VCaP (cell line): ENCODE measurements at regions not wholly inside any gene's neighbourhood (a gene's known extent, or its start where the extent isn't known, plus 50 kb on each side); places are given as distances from the start of the nearest gene placed in this dataset.

Experiments
- H3K27ac ChIP-seq: fragments of 450-650 bp; 2 replicates; pipeline ENCODE4 v1.5.1; 2017
- TF ChIP-seq, protein P1 (sequence below): fragments of 450-650 bp; conservative IDR thresholded peaks from 2 replicates; pipeline ENCODE4 v1.5.1; 2017; ENCODE audit warnings: mild to moderate bottlenecking, moderate library complexity

DNA sequence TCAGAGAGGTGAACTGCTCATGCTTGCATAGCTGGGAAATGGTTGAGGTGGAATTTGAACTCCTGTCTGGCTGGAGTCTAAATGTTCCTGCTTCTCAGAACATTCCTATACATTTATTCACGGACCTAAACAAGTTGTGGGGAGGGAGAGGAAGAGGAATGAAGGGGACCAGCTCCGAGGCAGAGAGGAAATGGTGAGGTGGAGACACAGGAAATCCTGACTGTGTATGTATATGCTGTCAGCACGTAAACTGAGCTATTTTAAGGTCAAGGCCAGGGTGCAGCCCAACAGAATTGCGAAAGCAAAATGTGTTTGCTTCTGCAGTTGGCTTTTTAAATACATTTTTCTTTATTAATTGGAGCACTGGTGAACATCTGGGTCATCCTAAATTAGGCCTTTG lies 74.1 kb upstream of the POMGNT2 start:
- no peak overlapping the region for H3K27ac ChIP-seq
- TF ChIP-seq, protein P1, sequence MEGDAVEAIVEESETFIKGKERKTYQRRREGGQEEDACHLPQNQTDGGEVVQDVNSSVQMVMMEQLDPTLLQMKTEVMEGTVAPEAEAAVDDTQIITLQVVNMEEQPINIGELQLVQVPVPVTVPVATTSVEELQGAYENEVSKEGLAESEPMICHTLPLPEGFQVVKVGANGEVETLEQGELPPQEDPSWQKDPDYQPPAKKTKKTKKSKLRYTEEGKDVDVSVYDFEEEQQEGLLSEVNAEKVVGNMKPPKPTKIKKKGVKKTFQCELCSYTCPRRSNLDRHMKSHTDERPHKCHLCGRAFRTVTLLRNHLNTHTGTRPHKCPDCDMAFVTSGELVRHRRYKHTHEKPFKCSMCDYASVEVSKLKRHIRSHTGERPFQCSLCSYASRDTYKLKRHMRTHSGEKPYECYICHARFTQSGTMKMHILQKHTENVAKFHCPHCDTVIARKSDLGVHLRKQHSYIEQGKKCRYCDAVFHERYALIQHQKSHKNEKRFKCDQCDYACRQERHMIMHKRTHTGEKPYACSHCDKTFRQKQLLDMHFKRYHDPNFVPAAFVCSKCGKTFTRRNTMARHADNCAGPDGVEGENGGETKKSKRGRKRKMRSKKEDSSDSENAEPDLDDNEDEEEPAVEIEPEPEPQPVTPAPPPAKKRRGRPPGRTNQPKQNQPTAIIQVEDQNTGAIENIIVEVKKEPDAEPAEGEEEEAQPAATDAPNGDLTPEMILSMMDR, result no peak

DNA sequence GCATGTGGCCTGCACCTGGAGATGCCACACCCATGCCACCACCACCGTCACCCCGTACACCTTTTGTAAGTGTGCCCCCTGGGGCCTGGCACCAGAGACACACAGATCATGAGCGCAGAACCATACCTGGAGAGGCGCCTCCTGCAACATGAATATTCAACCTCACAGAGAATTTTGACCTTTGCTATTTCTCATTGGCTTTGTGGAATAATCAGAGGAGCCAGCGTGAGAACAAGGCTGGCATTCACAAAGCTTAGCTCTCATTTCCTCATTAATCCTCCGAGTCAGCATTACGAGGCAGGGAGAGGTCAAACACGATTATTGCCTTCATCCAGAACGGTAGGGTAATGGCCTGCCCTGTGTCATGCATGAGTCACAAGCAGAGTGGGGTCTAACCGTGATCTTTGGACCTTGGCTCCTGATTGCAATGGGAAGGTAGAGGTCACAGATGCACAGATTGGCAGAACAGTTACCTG lies 73.0 kb upstream of the POMGNT2 start:
- no peak overlapping the region for H3K27ac ChIP-seq
- TF ChIP-seq, protein P1, result no peak

DNA sequence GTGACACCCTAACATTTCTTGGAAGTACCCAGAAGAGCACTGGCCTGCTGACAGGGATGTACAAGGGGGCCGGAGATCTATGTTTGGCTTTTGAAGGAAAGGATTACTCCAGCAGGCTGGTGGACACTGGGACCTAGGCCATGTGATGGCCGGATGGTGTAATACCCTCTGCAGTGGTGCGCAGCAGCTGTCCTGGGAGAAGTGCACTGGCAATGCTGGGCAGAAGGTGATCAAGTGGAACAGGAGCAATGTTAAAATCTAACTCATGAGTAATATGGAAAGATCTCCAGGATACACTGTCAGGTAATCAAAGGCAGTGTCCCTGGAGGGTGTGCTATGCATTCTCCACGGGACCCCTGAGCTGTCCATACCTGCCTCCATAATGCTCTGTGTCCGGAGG lies 71.2 kb upstream of the POMGNT2 start:
- no peak overlapping the region for H3K27ac ChIP-seq
- TF ChIP-seq, protein P1, result no peak

DNA sequence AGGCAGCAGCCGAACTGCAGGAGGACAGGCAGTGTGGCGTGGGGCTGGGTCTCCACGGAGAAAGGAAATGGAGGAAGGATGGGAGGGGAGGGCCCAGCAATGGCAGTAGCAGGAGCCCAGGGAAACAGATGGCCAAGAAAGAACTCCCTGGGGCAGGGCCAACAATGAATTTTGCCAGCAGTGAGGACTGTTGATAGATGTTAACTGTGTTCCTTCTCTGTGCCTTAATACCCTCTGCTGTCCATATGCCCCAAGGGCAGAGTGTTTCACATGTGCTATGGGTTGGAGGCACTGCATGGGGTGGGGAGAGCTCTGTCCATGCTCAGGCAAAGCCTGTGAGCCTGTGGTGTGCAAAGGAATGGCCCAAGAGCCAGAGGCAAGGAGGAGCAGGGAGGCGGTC lies 70.8 kb upstream of the POMGNT2 start:
- TF ChIP-seq, protein P1, result no peak
- no peak overlapping the region for H3K27ac ChIP-seq

DNA sequence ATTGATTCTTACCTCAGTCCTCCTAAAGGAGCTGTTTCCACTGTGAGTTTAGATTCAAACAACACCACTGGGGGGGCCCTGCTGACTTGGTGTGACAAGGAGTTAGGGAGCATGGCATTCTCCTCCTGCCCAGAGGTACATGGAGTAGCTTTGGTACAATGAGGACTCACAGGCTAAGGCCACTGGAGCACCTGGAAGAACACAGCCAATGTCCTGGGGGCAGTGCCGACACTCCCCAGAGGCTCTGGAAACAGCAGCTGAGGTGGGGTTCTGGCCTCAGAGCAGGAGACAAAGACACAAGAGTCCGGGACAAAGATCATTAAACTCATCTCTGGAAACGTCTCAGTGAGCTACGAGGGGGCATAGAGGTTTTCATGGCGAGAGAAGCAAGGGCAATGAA lies 69.7 kb upstream of the POMGNT2 start:
- TF ChIP-seq, protein P1, result no peak
- no peak overlapping the region for H3K27ac ChIP-seq

DNA sequence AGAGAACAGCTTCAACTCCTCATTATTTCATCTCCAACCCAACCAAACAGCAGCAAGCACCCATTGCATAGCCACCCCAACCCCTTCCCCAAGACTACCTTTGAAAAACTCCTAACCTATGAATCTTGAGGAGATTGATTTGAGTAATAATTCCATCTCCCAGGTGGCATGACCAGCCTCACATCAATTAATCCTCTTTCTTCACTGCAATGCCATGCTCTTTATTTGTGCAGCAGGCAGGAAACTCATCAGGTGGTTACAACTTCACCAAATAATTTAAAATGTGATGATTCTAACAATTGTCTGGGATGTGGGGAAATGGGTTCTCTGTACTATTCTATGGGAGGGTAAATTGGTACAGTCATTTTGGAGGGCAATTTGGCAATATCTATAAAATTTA lies 68.1 kb upstream of the POMGNT2 start:
- TF ChIP-seq, protein P1, result no peak
- no peak overlapping the region for H3K27ac ChIP-seq

DNA sequence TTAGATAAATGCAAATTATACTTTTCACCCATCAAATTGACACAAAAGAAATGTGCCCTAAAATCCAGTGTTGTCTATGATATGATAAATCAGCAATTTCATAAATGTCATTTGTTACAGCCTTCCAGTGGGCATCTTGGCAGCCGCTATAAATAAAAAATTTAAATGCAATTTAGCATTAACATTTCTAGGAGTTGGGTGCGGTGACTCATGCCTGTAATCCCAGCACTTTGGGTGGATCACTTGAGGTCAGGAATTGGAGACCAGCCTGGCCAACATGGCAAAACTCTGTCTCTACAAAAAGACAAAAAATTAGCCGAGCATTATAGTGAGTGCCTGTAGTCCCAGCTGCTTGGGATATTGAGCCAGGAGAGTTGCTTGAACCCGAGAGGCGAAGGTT lies 65.9 kb upstream of the POMGNT2 start:
- TF ChIP-seq, protein P1, result no peak
- H3K27ac ChIP-seq, result no peak overlapping the region

DNA sequence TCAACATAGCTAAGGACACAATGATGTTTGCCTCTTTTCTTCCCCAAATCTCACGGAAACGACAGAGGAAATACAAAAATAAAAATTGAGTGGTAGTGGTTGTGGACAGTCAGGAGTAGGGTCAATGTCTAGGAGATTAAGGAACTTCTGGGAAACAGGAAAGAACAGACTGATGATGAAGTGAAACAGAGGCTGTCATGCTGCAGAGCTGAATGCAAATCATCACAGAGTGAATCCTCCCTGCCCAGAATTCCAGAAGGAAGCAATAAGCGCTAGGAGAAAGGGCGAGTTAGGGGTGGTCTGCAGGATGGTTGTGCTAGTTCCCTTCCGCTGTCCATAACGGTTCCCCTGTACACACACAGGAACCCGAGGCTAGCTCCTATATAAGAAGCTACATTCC lies 64.7 kb upstream of the POMGNT2 start:
- TF ChIP-seq, protein P1, result no peak
- no peak overlapping the region for H3K27ac ChIP-seq
